ENCODE measurements at regions not wholly inside any gene's neighbourhood (a gene's known extent, or its start where the extent isn't known, plus 50 kb on each side); places are given as distances from the start of the nearest gene placed in this dataset.

DNA sequence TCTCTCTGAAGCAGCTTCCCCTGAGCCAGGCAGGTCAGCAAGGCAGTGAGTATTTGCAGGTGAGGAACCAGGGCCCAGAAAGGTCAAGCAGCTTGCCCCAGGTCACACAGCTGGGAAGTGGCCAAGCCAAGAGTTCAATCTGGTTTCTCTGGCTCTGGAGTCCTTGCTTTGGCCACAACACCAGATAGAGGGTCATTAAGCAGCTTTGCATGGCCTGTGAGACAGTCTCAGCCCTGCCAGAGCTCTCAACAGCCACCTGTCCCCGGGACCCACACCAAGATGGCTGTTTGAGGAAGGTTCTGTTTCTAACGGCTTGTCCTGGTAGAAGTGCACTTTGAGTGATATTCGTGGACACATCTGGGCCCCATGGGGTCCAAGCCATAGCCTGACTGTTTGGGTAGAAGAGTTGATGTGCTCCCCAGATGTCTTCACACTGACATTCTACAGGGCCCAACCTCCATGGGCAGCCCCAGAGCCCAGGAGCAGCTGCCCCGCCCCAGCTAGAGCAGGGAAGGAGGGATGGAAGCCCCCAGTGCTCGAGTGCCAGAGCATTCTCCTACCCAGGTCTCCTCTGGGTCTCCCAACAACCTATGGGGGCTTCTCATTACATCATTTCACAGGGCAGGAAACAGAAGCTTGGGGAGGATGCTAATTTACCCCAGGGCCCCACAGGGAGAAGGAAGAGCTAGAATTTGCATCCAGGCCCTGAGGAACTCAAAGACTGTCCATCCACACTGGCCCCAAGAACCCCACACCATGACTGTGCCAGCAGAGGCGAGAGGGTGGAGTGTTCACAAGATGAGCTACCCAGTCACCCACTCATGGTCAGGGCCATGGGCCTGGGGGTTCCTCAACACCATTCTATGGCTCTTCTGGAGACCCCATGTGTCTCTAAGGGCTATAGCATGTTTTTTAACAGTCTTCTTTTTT lies 107.3 kb upstream of the CDH5 start:
- no peak overlapping the region for H3K9ac ChIP-seq (ENCODE audit: low read length)
- H3K9me3 ChIP-seq (ENCODE audit: low read length), result no peaks in the 10 kb centered on the region
- BruUV-seq (replicated peaks), result no TSS peak
- no peaks in the 10 kb centered on the region for H3K36me3 ChIP-seq (ENCODE audit: low read depth, low read length)
- H3K27ac ChIP-seq (ENCODE audit: low read length), result no peak overlapping the region
- no peaks in the 10 kb centered on the region for H3K4me1 ChIP-seq (ENCODE audit: insufficient read depth, low read length)
- no peaks in the 10 kb centered on the region for H3K79me2 ChIP-seq (ENCODE audit: low read length)
- no peak overlapping the region for H2AFZ ChIP-seq (ENCODE audit: low read length)
- no peaks in the 10 kb centered on the region for H3F3A ChIP-seq (ENCODE audit: low read length, unreplicated experiment)
- no peaks in the 10 kb centered on the region for H4K20me1 ChIP-seq (ENCODE audit: low read length)
- intact Hi-C loops (cut with micrococcal nuclease), result no loop called here
- H3K27me3 ChIP-seq (ENCODE audit: low read length), result no peaks in the 10 kb centered on the region
- CTCF ChIA-PET, result no interaction called here
- H3K4me2 ChIP-seq (ENCODE audit: low read length), result no peak overlapping the region
- DNase-seq (no peak), ATAC-seq (no peak)
- TF ChIP-seq EZH2 (IDR thresholded peaks at IDR 0.05; ENCODE audit: low read length, unreplicated experiment), result no peak
- TF ChIP-seq, protein P1, sequence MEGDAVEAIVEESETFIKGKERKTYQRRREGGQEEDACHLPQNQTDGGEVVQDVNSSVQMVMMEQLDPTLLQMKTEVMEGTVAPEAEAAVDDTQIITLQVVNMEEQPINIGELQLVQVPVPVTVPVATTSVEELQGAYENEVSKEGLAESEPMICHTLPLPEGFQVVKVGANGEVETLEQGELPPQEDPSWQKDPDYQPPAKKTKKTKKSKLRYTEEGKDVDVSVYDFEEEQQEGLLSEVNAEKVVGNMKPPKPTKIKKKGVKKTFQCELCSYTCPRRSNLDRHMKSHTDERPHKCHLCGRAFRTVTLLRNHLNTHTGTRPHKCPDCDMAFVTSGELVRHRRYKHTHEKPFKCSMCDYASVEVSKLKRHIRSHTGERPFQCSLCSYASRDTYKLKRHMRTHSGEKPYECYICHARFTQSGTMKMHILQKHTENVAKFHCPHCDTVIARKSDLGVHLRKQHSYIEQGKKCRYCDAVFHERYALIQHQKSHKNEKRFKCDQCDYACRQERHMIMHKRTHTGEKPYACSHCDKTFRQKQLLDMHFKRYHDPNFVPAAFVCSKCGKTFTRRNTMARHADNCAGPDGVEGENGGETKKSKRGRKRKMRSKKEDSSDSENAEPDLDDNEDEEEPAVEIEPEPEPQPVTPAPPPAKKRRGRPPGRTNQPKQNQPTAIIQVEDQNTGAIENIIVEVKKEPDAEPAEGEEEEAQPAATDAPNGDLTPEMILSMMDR (conservative IDR thresholded peaks at IDR 0.05; ENCODE audit: low read depth, low read length), result no peak
- TF ChIP-seq EZH2phosphoT487 (IDR thresholded peaks at IDR 0.05; ENCODE audit: borderline replicate concordance, low read length), result no peak
- POLR2A ChIA-PET (ENCODE audit: unreplicated experiment), result no interaction called here
- no peaks in the 10 kb centered on the region for H3K9me2 ChIP-seq (replicated peaks; ENCODE audit: low read length)
- H3K4me3 ChIP-seq (ENCODE audit: low read length), result no peak overlapping the region

DNA sequence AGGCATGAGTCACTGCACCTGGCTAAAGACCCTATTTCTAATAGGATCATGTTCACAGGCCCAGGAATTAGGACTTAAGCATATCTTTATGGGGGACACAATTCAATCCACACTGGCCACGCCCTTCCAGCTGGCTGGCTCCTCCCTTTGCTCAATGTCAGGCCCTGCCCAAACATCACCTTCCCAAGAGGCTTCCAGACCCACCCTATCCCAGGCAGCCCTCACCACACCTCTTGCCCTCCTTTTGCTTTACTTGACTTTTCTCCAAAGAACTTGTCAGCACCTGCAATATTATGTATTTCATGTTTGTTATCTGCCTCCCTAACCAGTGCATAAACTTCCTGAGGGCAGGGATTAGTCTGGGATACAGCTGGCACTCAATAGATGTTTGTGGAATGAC lies 109.6 kb upstream of the CDH5 start:
- BruUV-seq (replicated peaks), result no TSS peak
- no peak overlapping the region for H3K4me2 ChIP-seq (ENCODE audit: low read length)
- H3K36me3 ChIP-seq (ENCODE audit: low read depth, low read length), result no peaks in the 10 kb centered on the region
- ATAC-seq, result no peak
- no peak overlapping the region for H3K9ac ChIP-seq (ENCODE audit: low read length)
- no peak overlapping the region for H2AFZ ChIP-seq (ENCODE audit: low read length)
- no peaks in the 10 kb centered on the region for H3K27me3 ChIP-seq (ENCODE audit: low read length)
- H3K27ac ChIP-seq (ENCODE audit: low read length), result no peak overlapping the region
- DNase-seq, result no peak
- no peaks in the 10 kb centered on the region for H3K9me3 ChIP-seq (ENCODE audit: low read length)
- intact Hi-C loops (cut with micrococcal nuclease), result no loop called here
- H3F3A ChIP-seq (ENCODE audit: low read length, unreplicated experiment), result no peaks in the 10 kb centered on the region
- H3K4me1 ChIP-seq (ENCODE audit: insufficient read depth, low read length), result no peaks in the 10 kb centered on the region
- H3K9me2 ChIP-seq (replicated peaks; ENCODE audit: low read length), result no peaks in the 10 kb centered on the region
- no peak overlapping the region for H3K4me3 ChIP-seq (ENCODE audit: low read length)
- H4K20me1 ChIP-seq (ENCODE audit: low read length), result no peaks in the 10 kb centered on the region
- no peak for TF ChIP-seq EZH2 (IDR thresholded peaks at IDR 0.05; ENCODE audit: low read length, unreplicated experiment)
- TF ChIP-seq, protein P1 (conservative IDR thresholded peaks at IDR 0.05; ENCODE audit: low read depth, low read length), result no peak
- no peak for TF ChIP-seq EZH2phosphoT487 (IDR thresholded peaks at IDR 0.05; ENCODE audit: borderline replicate concordance, low read length)
- POLR2A ChIA-PET (ENCODE audit: unreplicated experiment), result no interaction called here
- CTCF ChIA-PET, result no interaction called here
- no peaks in the 10 kb centered on the region for H3K79me2 ChIP-seq (ENCODE audit: low read length)

DNA sequence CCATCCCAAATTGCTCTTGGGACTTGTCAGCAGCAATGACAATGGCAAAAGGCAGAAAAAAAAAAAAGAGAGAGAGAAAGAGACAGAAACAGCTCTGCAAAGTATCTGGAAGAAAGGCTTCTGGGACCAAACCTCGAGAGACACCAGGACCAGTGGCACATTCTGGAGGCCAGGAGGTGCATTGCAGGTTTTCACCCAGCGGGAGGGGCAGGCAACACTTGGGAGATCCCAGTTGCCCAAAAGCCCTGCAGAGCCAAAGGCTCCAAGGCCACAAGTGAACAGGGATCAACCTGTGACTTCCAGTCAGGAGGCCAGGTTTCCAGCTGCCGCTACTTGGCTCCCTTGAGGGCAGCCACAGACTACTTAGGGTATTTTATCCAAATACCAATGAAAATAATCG lies 110.8 kb upstream of the CDH5 start:
- DNase-seq (no peak), ATAC-seq (no peak)
- TF ChIP-seq EZH2 (IDR thresholded peaks at IDR 0.05; ENCODE audit: low read length, unreplicated experiment) (no peak), EZH2phosphoT487 (IDR thresholded peaks at IDR 0.05; ENCODE audit: borderline replicate concordance, low read length) (no peak)
- TF ChIP-seq, protein P1 (conservative IDR thresholded peaks at IDR 0.05; ENCODE audit: low read depth, low read length), result no peak
- intact Hi-C loops (cut with micrococcal nuclease), result no loop called here
- CTCF ChIA-PET, result no interaction called here
- H3K36me3 ChIP-seq (ENCODE audit: low read depth, low read length), result no peaks in the 10 kb centered on the region
- no peak overlapping the region for H3K9ac ChIP-seq (ENCODE audit: low read length)
- no peaks in the 10 kb centered on the region for H3K27me3 ChIP-seq (ENCODE audit: low read length)
- peaks cover 3% of the 10 kb centered on the region; the same call in 1 of the 2 replicates for H3K4me1 ChIP-seq (ENCODE audit: insufficient read depth, low read length)
- H3K9me2 ChIP-seq (replicated peaks; ENCODE audit: low read length), result no peaks in the 10 kb centered on the region
- H3K4me2 ChIP-seq (ENCODE audit: low read length), result no peak overlapping the region
- no peaks in the 10 kb centered on the region for H3F3A ChIP-seq (ENCODE audit: low read length, unreplicated experiment)
- no peak overlapping the region for H3K27ac ChIP-seq (ENCODE audit: low read length)
- H3K79me2 ChIP-seq (ENCODE audit: low read length), result no peaks in the 10 kb centered on the region
- BruUV-seq (replicated peaks), result no TSS peak
- H3K9me3 ChIP-seq (ENCODE audit: low read length), result no peaks in the 10 kb centered on the region
- POLR2A ChIA-PET (ENCODE audit: unreplicated experiment), result no interaction called here
- H3K4me3 ChIP-seq (ENCODE audit: low read length), result no peak overlapping the region
- H2AFZ ChIP-seq (ENCODE audit: low read length), result no peak overlapping the region
- no peaks in the 10 kb centered on the region for H4K20me1 ChIP-seq (ENCODE audit: low read length)
